KMS-11 (cell line): ENCODE measurements at regions not wholly inside any gene's neighbourhood (a gene's known extent, or its start where the extent isn't known, plus 50 kb on each side); places are given as distances from the start of the nearest gene placed in this dataset.

Source experiments
- H2AFZ ChIP-seq: fragments of 200-600 bp; sonication (generic); 2 replicates; pipeline ENCODE4 v1.6.1; 2016; ENCODE audit warnings: antibody characterized with exemption, mixed run types, low read depth
- H3K27ac ChIP-seq: fragments of 200-600 bp; sonication (generic); 2 replicates; pipeline ENCODE4 v1.6.1; 2016; ENCODE audit warnings: mild to moderate bottlenecking, mixed run types
- H3K27me3 ChIP-seq: fragments of 200-600 bp; sonication (generic); 2 replicates; pipeline ENCODE4 v1.6.1; 2017; ENCODE audit warnings: mild to moderate bottlenecking, low read depth, mixed run types, moderate library complexity; ENCODE audit not compliant: insufficient read depth
- H3K36me3 ChIP-seq: fragments of 200-600 bp; sonication (generic); 2 replicates; pipeline ENCODE4 v1.6.1; 2017; ENCODE audit warnings: mild to moderate bottlenecking, mixed run types; ENCODE audit not compliant: insufficient read depth
- H3K4me1 ChIP-seq: fragments of 200-600 bp; sonication (generic); 2 replicates; pipeline ENCODE4 v1.6.1; 2016; ENCODE audit warnings: mild to moderate bottlenecking, low read depth, mixed run types; ENCODE audit not compliant: poor library complexity, severe bottlenecking
- H3K4me2 ChIP-seq: fragments of 200-600 bp; sonication (generic); 2 replicates; pipeline ENCODE4 v1.7.0; 2016; ENCODE audit warnings: mild to moderate bottlenecking, mixed run types
- H3K4me3 ChIP-seq: fragments of 200-600 bp; sonication (generic); IDR thresholded peaks from 2 replicates; pipeline ENCODE4 v1.6.1; 2017; ENCODE audit warnings: low read depth, low read length, mixed read lengths; ENCODE audit not compliant: insufficient read depth
- H3K79me2 ChIP-seq: fragments of 200-600 bp; sonication (generic); 2 replicates; pipeline ENCODE4 v1.6.1; 2016; ENCODE audit warnings: low read depth, mixed run types; ENCODE audit not compliant: insufficient read depth
- H3K9ac ChIP-seq: fragments of 200-600 bp; sonication (generic); 2 replicates; pipeline ENCODE4 v1.6.1; 2016; ENCODE audit warnings: mild to moderate bottlenecking, mixed run types
- H4K20me1 ChIP-seq: fragments of 200-600 bp; sonication (generic); 2 replicates; pipeline ENCODE4 v1.6.1; 2016; ENCODE audit warnings: mild to moderate bottlenecking, mixed run types; ENCODE audit not compliant: insufficient read depth
- CTCF ChIP-seq: fragments of 200-600 bp; sonication (generic); conservative IDR thresholded peaks from 2 replicates; pipeline ENCODE4 v1.6.1; 2017; ENCODE audit warnings: low read depth, mild to moderate bottlenecking, antibody characterized with exemption, low read length, moderate library complexity, mixed read lengths

- Histone ChIP-seq H3K27me3 (no peaks in the 10 kb centered on the region), H3K4me1 (no peaks in the 10 kb centered on the region)
Measured at GRCh38 chr4:14180166-14180565, 552.6 kb upstream of the BOD1L1 start.

GRCh38 chr4:14180983-14181601 lies 553.6 kb upstream of the BOD1L1 start:
- no peak overlapping the region for H3K4me2 ChIP-seq
- no peaks in the 10 kb centered on the region for H3K27me3 ChIP-seq
- no peak overlapping the region for H3K4me3 ChIP-seq

More at GRCh38 chr4:14180166-14180565, 552.6 kb upstream of the BOD1L1 start:
- Histone ChIP-seq H3K4me2 (no peak overlapping the region), H2AFZ (no peak overlapping the region), H3K4me3 (no peak overlapping the region), H4K20me1 (no peaks in the 10 kb centered on the region), H3K27ac (no peak overlapping the region), H3K79me2 (no peaks in the 10 kb centered on the region), H3K9ac (no peak overlapping the region), H3K36me3 (no peaks in the 10 kb centered on the region)
- no peak for TF ChIP-seq CTCF

DNA sequence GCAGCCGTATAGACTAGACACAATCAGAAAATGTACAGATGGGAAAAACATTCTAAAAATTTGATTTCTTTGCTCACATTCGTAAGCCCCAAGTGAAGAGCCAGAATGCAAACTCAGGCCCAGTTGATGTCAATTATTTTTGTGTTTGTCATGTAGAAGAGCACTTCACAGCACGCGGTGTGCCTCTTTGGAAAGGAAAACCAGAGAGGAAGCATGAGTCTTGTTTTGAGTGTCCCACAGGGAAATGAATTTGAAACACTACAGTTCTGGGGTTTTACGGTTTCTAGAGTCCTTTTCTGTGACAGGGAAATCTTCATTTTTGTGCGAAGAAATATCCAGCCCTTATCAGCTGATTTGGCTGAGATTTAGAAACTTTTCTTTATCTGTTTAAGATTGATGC lies 554.6 kb upstream of the BOD1L1 start:
- Histone ChIP-seq H3K27me3 (no peaks in the 10 kb centered on the region), H2AFZ (no peak overlapping the region), H3K36me3 (no peaks in the 10 kb centered on the region), H3K4me3 (no peak overlapping the region), H3K9ac (no peak overlapping the region), H4K20me1 (no peaks in the 10 kb centered on the region), H3K4me1 (no peaks in the 10 kb centered on the region), H3K4me2 (no peak overlapping the region), H3K79me2 (no peaks in the 10 kb centered on the region), H3K27ac (no peak overlapping the region)
- TF ChIP-seq CTCF, result no peak

More at GRCh38 chr4:14180983-14181601, 553.6 kb upstream of the BOD1L1 start:
- Histone ChIP-seq H3K4me1 (no peaks in the 10 kb centered on the region), H3K27ac (no peak overlapping the region), H3K9ac (no peak overlapping the region), H3K79me2 (no peaks in the 10 kb centered on the region), H2AFZ (no peak overlapping the region), H4K20me1 (no peaks in the 10 kb centered on the region), H3K36me3 (no peaks in the 10 kb centered on the region)
- TF ChIP-seq CTCF, result no peak

GRCh38 chr4:14184265-14184664 lies 556.7 kb upstream of the BOD1L1 start:
- H4K20me1 ChIP-seq, result no peaks in the 10 kb centered on the region
- no peak overlapping the region for H3K4me2 ChIP-seq
- H3K9ac ChIP-seq, result no peak overlapping the region
- no peak overlapping the region for H3K27ac ChIP-seq
- no peaks in the 10 kb centered on the region for H3K36me3 ChIP-seq
- no peak overlapping the region for H2AFZ ChIP-seq
- no peak overlapping the region for H3K4me3 ChIP-seq
- H3K27me3 ChIP-seq, result no peaks in the 10 kb centered on the region
- no peaks in the 10 kb centered on the region for H3K4me1 ChIP-seq
- TF ChIP-seq CTCF, result no peak
- H3K79me2 ChIP-seq, result no peaks in the 10 kb centered on the region
